CD4-positive, alpha-beta T cell treated with Interleukin-10 for 1 hour (primary cell): ENCODE measurements at regions not wholly inside any gene's neighbourhood (a gene's known extent, or its start where the extent isn't known, plus 50 kb on each side); places are given as distances from the start of the nearest gene placed in this dataset.
"Not testable (repeated sequence)": the region's sequence is repeated elsewhere in the genome, so short reads cannot be mapped to it uniquely, and the experiment has no call there.

Experiments
- DNase-seq: peaks from one replicate; pipeline ENCODE4 v3.0.0-alpha.2; 2020

GRCh38 chr20:19121916-19122315, 90.5 kb upstream of the SLC24A3 start:
- no peak for DNase-seq

GRCh38 chr20:19122395-19122794, 90.0 kb upstream of the SLC24A3 start:
- DNase-seq = no peak

- DNase-seq = no peak
Observed at GRCh38 chr20:19125508-19125907, 86.9 kb upstream of the SLC24A3 start.

- DNase-seq = no peak
Observed at GRCh38 chr20:19129306-19129705, 83.1 kb upstream of the SLC24A3 start.

GRCh38 chr20:19129976-19130612, 82.3 kb upstream of the SLC24A3 start:
- DNase-seq = no peak

- DNase-seq = no peak
Observed at GRCh38 chr20:19130613-19130984, 81.8 kb upstream of the SLC24A3 start.

GRCh38 chr20:19137641-19138040, 74.8 kb upstream of the SLC24A3 start:
- no peak for DNase-seq

- no peak for DNase-seq
Observed at GRCh38 chr20:19138758-19139157, 73.7 kb upstream of the SLC24A3 start.

GRCh38 chr20:19139584-19139983, 72.9 kb upstream of the SLC24A3 start:
- not testable (repeated sequence) for DNase-seq

- no peak for DNase-seq
Observed at GRCh38 chr20:19141998-19142397, 70.4 kb upstream of the SLC24A3 start.

GRCh38 chr20:19143890-19144289, 68.6 kb upstream of the SLC24A3 start:
- no peak for DNase-seq

- DNase-seq = no peak
Observed at GRCh38 chr20:19161336-19161735, 51.1 kb upstream of the SLC24A3 start.
